ENCODE measurements at regions not wholly inside any gene's neighbourhood (a gene's known extent, or its start where the extent isn't known, plus 50 kb on each side); places are given as distances from the start of the nearest gene placed in this dataset.

- no peak for DNase-seq
These were observed 120.6 kb downstream of the CD47 start for GRCh38 chr3:107969994-107970819.

- DNase-seq: no peak
These were observed 121.3 kb downstream of the CD47 start for GRCh38 chr3:107969525-107969924.

GRCh38 chr3:107966276-107966675 is 124.6 kb downstream of the CD47 start:
- DNase-seq: no peak

GRCh38 chr3:107965136-107965655 is 125.6 kb downstream of the CD47 start:
- no peak for DNase-seq

- no peak for DNase-seq
These were observed 127.2 kb downstream of the CD47 start for GRCh38 chr3:107963581-107963980.

- DNase-seq: no peak
These were observed 127.9 kb downstream of the CD47 start for GRCh38 chr3:107962946-107963345.

GRCh38 chr3:107962037-107962436 is 128.8 kb downstream of the CD47 start:
- DNase-seq: no peak

GRCh38 chr3:107959550-107960154 is 131.2 kb downstream of the CD47 start:
- DNase-seq: no peak

GRCh38 chr3:107958146-107958545 is 132.7 kb downstream of the CD47 start:
- no peak for DNase-seq

GRCh38 chr3:107956991-107957900 is 133.6 kb downstream of the CD47 start:
- no peak for DNase-seq

GRCh38 chr3:107954845-107955244 is 136.0 kb downstream of the CD47 start:
- no peak for DNase-seq

GRCh38 chr3:107953722-107954121 is 137.1 kb downstream of the CD47 start:
- DNase-seq: no peak

- no peak for DNase-seq
These were observed 139.7 kb downstream of the CD47 start for GRCh38 chr3:107951126-107951525.

GRCh38 chr3:107950417-107950816 is 140.4 kb downstream of the CD47 start:
- no peak for DNase-seq

- DNase-seq: no peak
These were observed 141.3 kb downstream of the CD47 start for GRCh38 chr3:107949394-107949970.

- DNase-seq: no peak
These were observed 143.6 kb downstream of the CD47 start for GRCh38 chr3:107947203-107947602.

- DNase-seq: no peak
These were observed 144.1 kb downstream of the CD47 start for GRCh38 chr3:107946700-107947099.

- no peak for DNase-seq
These were observed 145.3 kb downstream of the CD47 start for GRCh38 chr3:107945417-107946094.

GRCh38 chr3:107943786-107944523 is 146.9 kb downstream of the CD47 start:
- no peak for DNase-seq

- DNase-seq: no peak
These were observed 147.7 kb downstream of the CD47 start for GRCh38 chr3:107942951-107943749.

GRCh38 chr3:107942244-107942643 is 148.6 kb downstream of the CD47 start:
- DNase-seq: no peak
